Brain microvascular endothelial cell (primary cell): ENCODE measurements at regions not wholly inside any gene's neighbourhood (a gene's known extent, or its start where the extent isn't known, plus 50 kb on each side); places are given as distances from the start of the nearest gene placed in this dataset.
"Not testable (repeated sequence)": the region's sequence is repeated elsewhere in the genome, so short reads cannot be mapped to it uniquely, and the experiment has no call there.

Experiments
- DNase-seq: peaks from one replicate; pipeline ENCODE4 v3.0.0-alpha.2; 2020
- H3K27ac ChIP-seq: fragments of 250-450 bp; sonication (Bioruptor Pico); 2 replicates; pipeline ENCODE4 v1.5.1; 2020; ENCODE audit warnings: mild to moderate bottlenecking, moderate library complexity
- H3K27me3 ChIP-seq: fragments of 250-450 bp; sonication (Bioruptor Pico); replicated peaks from 2 replicates; pipeline ENCODE4 v1.5.1; 2020; ENCODE audit warnings: mild to moderate bottlenecking
- H3K36me3 ChIP-seq: fragments of 250-450 bp; sonication (Bioruptor Pico); replicated peaks from 2 replicates; pipeline ENCODE4 v1.5.1; 2020; ENCODE audit warnings: mild to moderate bottlenecking
- H3K4me3 ChIP-seq: 2 replicates; pipeline ENCODE4 v1.5.1; 2011; ENCODE audit warnings: low read depth, mild to moderate bottlenecking, control low read depth, low read length, moderate library complexity
- CTCF ChIP-seq: IDR thresholded peaks from 2 replicates; pipeline ENCODE4 v1.5.1; 2011; ENCODE audit warnings: low read depth, mild to moderate bottlenecking, moderate library complexity, low read length, control low read depth, inconsistent platforms; ENCODE audit errors: missing control alignments
- in situ Hi-C: cut with HindIII; loops from 2 replicates; pipeline ENCODE4 v1.10.0; 2017; ENCODE audit warnings: low sequenced_read_pairs, low pct_ligation_motif_present

GRCh38 chr7:149584530-149584929 lies 86.9 kb upstream of the ZNF746 start:
- Histone ChIP-seq H3K27me3 (no peaks in the 10 kb centered on the region), H3K36me3 (peaks cover 21% of the 10 kb centered on the region), H3K27ac (no peak overlapping the region), H3K4me3 (no peak overlapping the region)
- DNase-seq, result no peak
- in situ Hi-C loops, result no loop called here
- TF ChIP-seq CTCF, result no peak

DNA sequence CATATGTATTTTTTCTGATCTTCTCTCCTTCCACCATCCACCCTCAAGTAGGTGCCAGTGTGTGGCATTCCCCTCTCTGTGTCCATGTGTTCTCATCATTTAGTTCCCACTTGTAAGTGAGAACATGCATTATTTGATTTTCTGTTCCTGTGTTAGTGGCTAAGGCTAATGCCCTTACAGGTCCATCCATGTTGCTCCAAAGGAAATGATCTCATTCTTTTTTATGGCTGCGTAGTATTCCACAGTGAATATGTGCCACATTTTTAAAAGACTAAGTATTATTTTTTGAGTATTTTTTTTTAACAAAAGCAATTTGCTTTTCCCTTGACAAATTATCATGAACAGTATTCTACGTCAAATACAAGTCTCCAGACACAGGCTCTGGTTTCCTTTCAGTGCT lies 86.4 kb upstream of the ZNF746 start:
- H3K27ac ChIP-seq, result no peak overlapping the region
- H3K36me3 ChIP-seq, result peaks cover 24% of the 10 kb centered on the region
- H3K27me3 ChIP-seq, result no peaks in the 10 kb centered on the region
- in situ Hi-C loops, result no loop called here
- no peak for DNase-seq
- H3K4me3 ChIP-seq, result no peak overlapping the region
- TF ChIP-seq CTCF, result no peak

DNA sequence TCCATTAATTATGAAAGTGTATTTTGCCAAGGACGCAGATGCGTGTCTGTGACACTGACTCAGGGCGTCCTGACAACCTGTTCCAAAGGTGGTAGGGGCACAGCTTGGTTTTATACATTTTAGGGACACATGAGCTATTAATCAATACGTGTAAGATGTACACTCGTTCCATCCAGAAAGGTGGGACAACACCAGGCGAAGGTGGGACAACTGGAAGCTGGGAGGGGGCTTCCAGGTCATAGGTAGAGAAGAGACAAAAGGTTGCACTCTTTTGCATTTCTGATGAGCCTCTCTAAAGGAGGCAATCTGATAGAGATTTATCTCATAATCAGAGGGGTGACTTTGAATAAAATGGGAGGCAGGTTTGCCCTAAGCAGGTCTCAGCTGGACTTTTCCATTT lies 82.7 kb upstream of the ZNF746 start:
- in situ Hi-C loops, result no loop called here
- DNase-seq, result no peak
- no peak for TF ChIP-seq CTCF
- H3K36me3 ChIP-seq, result peaks cover 9% of the 10 kb centered on the region
- H3K4me3 ChIP-seq, result no peak overlapping the region
- H3K27ac ChIP-seq, result no peak overlapping the region
- no peaks in the 10 kb centered on the region for H3K27me3 ChIP-seq

GRCh38 chr7:149579365-149579764 lies 81.8 kb upstream of the ZNF746 start:
- in situ Hi-C loops, H3K36me3 ChIP-seq, H3K27me3 ChIP-seq, H3K4me3 ChIP-seq, H3K27ac ChIP-seq, DNase-seq: not testable (repeated sequence)

- H3K36me3 ChIP-seq, H3K27ac ChIP-seq, H3K4me3 ChIP-seq, DNase-seq, in situ Hi-C loops, H3K27me3 ChIP-seq: not testable (repeated sequence)
These were observed 76.8 kb upstream of the ZNF746 start for GRCh38 chr7:149574428-149574827.

DNA sequence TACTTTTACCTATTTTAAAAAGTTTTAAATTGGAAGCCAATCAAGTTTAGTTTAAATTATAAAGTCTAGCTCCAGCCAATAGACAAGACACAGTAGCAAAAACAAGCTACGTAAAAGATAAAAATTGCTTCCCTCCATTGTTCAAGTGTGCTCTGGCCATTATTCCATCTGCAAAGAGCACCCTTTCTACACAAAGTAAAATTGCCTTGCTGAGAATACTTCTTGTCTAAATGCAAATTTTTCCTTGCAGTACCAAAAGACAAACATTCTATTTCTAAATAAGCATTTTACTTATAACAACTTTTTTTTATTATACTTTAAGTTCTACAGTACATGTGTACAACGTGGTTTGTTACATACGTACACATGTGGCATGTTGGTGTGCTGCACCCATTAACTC lies 75.9 kb upstream of the ZNF746 start:
- in situ Hi-C loops, result no loop called here
- Histone ChIP-seq H3K27ac (no peak overlapping the region), H3K36me3 (no peaks in the 10 kb centered on the region), H3K27me3 (no peaks in the 10 kb centered on the region), H3K4me3 (no peak overlapping the region)
- TF ChIP-seq CTCF, result no peak
- DNase-seq, result no peak

GRCh38 chr7:149572920-149573319 lies 75.3 kb upstream of the ZNF746 start:
- H3K4me3 ChIP-seq, H3K36me3 ChIP-seq, H3K27ac ChIP-seq, in situ Hi-C loops, H3K27me3 ChIP-seq, DNase-seq: not testable (repeated sequence)

GRCh38 chr7:149570784-149571183 lies 73.2 kb upstream of the ZNF746 start:
- no peak for DNase-seq
- Histone ChIP-seq H3K27me3 (no peaks in the 10 kb centered on the region), H3K36me3 (peaks cover 2% of the 10 kb centered on the region), H3K27ac (no peak overlapping the region), H3K4me3 (no peak overlapping the region)
- TF ChIP-seq CTCF, result no peak
- in situ Hi-C loops, result no loop called here
